HCT116 (cell line): ENCODE measurements at regions not wholly inside any gene's neighbourhood (a gene's known extent, or its start where the extent isn't known, plus 50 kb on each side); places are given as distances from the start of the nearest gene placed in this dataset.

Source experiments
- ATAC-seq: fragments of 200-7000 bp; cut with Tn5 transposase; 2 replicates; pipeline ENCODE4 v1.9.1; 2020; ENCODE audit warnings: mild to moderate bottlenecking, moderate library complexity
- BruUV-seq: library from RNA; stranded (reverse); fragments of 400-500 nt; replicated peaks from 2 replicates; lab custom pipeline; 2021; lab: Mats Ljungman, UMichigan
- CTCF ChIA-PET: fragments of 300-600 bp; sonication (Branson Sonifier 250); formaldehyde crosslinking; loops from one replicate; lab custom pipeline; 2021; ENCODE audit warnings: antibody characterized with exemption; lab: Charles Lee
- POLR2A ChIA-PET: fragments of 300-600, 350-600 bp; sonication (Branson Sonifier 250); formaldehyde crosslinking; loops from one replicate; lab custom pipeline; 2021; ENCODE audit warnings: antibody characterized with exemption; lab: Charles Lee
- RAD21 ChIA-PET, 2 experiments: fragments of 300-600 bp; sonication (Branson Sonifier 250); formaldehyde crosslinking; loops; one replicate each; lab custom pipeline; 2023; ENCODE audit warnings: low total read pairs in 2 of 2; ENCODE audit not compliant: uncharacterized antibody in 2 of 2, unreplicated experiment in 2 of 2, low non-redundant PET in 1 of 2; lab: Charles Lee
- DNase-seq: peaks from one replicate; pipeline ENCODE4 v3.0.0-alpha.2; 2010; ENCODE audit warnings: low read depth, low spot score
- H2AFZ ChIP-seq: fragments of 200-600 bp; shearing (Covaris generic), sonication (generic); 2 replicates; pipeline ENCODE4 v1.6.1; 2017; ENCODE audit warnings: low read depth, mixed run types, mixed read lengths, antibody characterized with exemption, low read length; ENCODE audit not compliant: poor library complexity, severe bottlenecking
- H3K27ac ChIP-seq: 2 replicates; pipeline ENCODE4 v1.5.1; 2012; ENCODE audit warnings: low read depth, low read length
- H3K27me3 ChIP-seq: fragments of 200-600 bp; sonication (generic); 2 replicates; pipeline ENCODE4 v1.6.1; 2016; ENCODE audit warnings: mixed run types, low read length, mixed read lengths; ENCODE audit not compliant: insufficient read depth
- H3K36me3 ChIP-seq, 2 experiments: fragments of 200-500 bp in 1 of 2; fragments of 200-600 bp in 1 of 2; sonication (Bioruptor generic) in 1 of 2; sonication (generic) in 1 of 2; 2 replicates each; pipeline versions ENCODE4 v1.5.1 to v1.6.1; 2014 to 2016; ENCODE audit warnings: low read length in 2 of 2, inconsistent platforms in 1 of 2, mixed read lengths in 1 of 2, mixed run types in 1 of 2; ENCODE audit not compliant: insufficient read depth in 2 of 2, control insufficient read depth in 1 of 2
- H3K4me1 ChIP-seq, 2 experiments: fragments of 200-600 bp in 1 of 2; sonication (generic) in 1 of 2; 2 replicates each; pipeline versions ENCODE4 v1.5.1 to v1.6.1; 2012 to 2017; ENCODE audit warnings: low read length in 2 of 2, inconsistent platforms in 1 of 2, mild to moderate bottlenecking in 1 of 2, mixed read lengths in 1 of 2, mixed run types in 1 of 2, moderate library complexity in 1 of 2; ENCODE audit not compliant: insufficient read depth in 2 of 2, control insufficient read depth in 1 of 2
- H3K4me2 ChIP-seq: fragments of 200-600 bp; sonication (generic); 2 replicates; pipeline ENCODE4 v1.6.1; 2017; ENCODE audit warnings: mixed run types, low read length, mixed read lengths
- H3K4me3 ChIP-seq, 2 experiments: fragments of 200-600 bp in 1 of 2; sonication (generic) in 1 of 2; replicated peaks in 1 of 2; 2 replicates each; pipeline ENCODE4 v1.5.1; 2011 to 2016; ENCODE audit warnings: low read length in 2 of 2, control low read depth in 1 of 2, low read depth in 1 of 2, mild to moderate bottlenecking in 1 of 2, mixed read lengths in 1 of 2, mixed run types in 1 of 2
- H3K79me2 ChIP-seq: fragments of 200-600 bp; sonication (generic); 2 replicates; pipeline ENCODE4 v1.6.1; 2017; ENCODE audit warnings: mild to moderate bottlenecking, mixed run types, low read length, moderate library complexity, mixed read lengths; ENCODE audit not compliant: insufficient read depth
- H3K9ac ChIP-seq: fragments of 200-600 bp; sonication (generic); 2 replicates; pipeline ENCODE4 v1.6.1; 2016; ENCODE audit warnings: low read length, mixed read lengths
- H3K9me2 ChIP-seq: fragments of 200-600 bp; sonication (generic), shearing (Covaris generic); 2 replicates; pipeline ENCODE4 v1.6.1; 2017; ENCODE audit warnings: mixed run types, mild to moderate bottlenecking, moderate library complexity; ENCODE audit not compliant: insufficient read depth
- H3K9me3 ChIP-seq, 2 experiments: fragments of 200-500 bp in 1 of 2; fragments of 200-600 bp in 1 of 2; sonication (Bioruptor generic) in 1 of 2; sonication (generic) in 1 of 2; 2 replicates each; pipeline ENCODE4 v1.6.1; 2014 to 2017; ENCODE audit warnings: low read length in 2 of 2, mixed read lengths in 2 of 2, inconsistent platforms in 1 of 2, low read depth in 1 of 2, mild to moderate bottlenecking in 1 of 2, mixed run types in 1 of 2, moderate library complexity in 1 of 2; ENCODE audit not compliant: control insufficient read depth in 1 of 2, insufficient read depth in 1 of 2
- H4K20me1 ChIP-seq: fragments of 200-600 bp; sonication (generic), shearing (Covaris generic); 2 replicates; pipeline ENCODE4 v1.6.1; 2017; ENCODE audit warnings: mixed run types, mild to moderate bottlenecking, moderate library complexity; ENCODE audit not compliant: insufficient read depth
- ATF3 ChIP-seq: IDR thresholded peaks from 2 replicates; pipeline ENCODE4 v1.6.1; 2012
- CBX3 ChIP-seq: IDR thresholded peaks from 2 replicates; pipeline ENCODE4 v1.6.1; 2012; ENCODE audit warnings: low read depth
- CTCF ChIP-seq, 3 experiments: fragments of 200-600 bp in 1 of 3; sonication (generic) in 1 of 3; IDR thresholded peaks in 2 of 3; conservative IDR thresholded peaks in 1 of 3; 2 replicates each; pipeline ENCODE4 v1.5.1; 2012 to 2017; ENCODE audit warnings: low read depth in 2 of 3, low read length in 2 of 3, antibody characterized with exemption in 1 of 3, borderline replicate concordance in 1 of 3, control low read depth in 1 of 3, mild to moderate bottlenecking in 1 of 3, mixed read lengths in 1 of 3, mixed run types in 1 of 3, moderate library complexity in 1 of 3; ENCODE audit not compliant: insufficient read depth in 1 of 3
- ELF1 ChIP-seq: IDR thresholded peaks from 2 replicates; pipeline ENCODE4 v1.6.1; 2012; ENCODE audit warnings: low read depth, borderline replicate concordance
- EZH2phosphoT487 ChIP-seq: fragments of 200-600 bp; IDR thresholded peaks from 2 replicates; pipeline ENCODE4 v1.6.1; 2018; ENCODE audit warnings: antibody characterized with exemption, borderline replicate concordance
- FOSL1 ChIP-seq: IDR thresholded peaks from 2 replicates; pipeline ENCODE4 v1.6.1; 2012; ENCODE audit warnings: low read depth
- JUND ChIP-seq: IDR thresholded peaks from 2 replicates; pipeline ENCODE4 v1.6.1; 2012
- MAX ChIP-seq: IDR thresholded peaks from 2 replicates; pipeline ENCODE4 v1.6.1; 2012
- POLR2AphosphoS5 ChIP-seq: IDR thresholded peaks from 2 replicates; pipeline ENCODE4 v1.6.1; 2011; ENCODE audit warnings: mild to moderate bottlenecking, low read depth, low read length, moderate library complexity
- REST ChIP-seq: IDR thresholded peaks from 2 replicates; pipeline ENCODE4 v1.6.1; 2012; ENCODE audit warnings: low read depth
- SIN3A ChIP-seq: IDR thresholded peaks from 2 replicates; pipeline ENCODE4 v1.6.1; 2012; ENCODE audit warnings: low read depth
- SRF ChIP-seq: IDR thresholded peaks from 2 replicates; pipeline ENCODE4 v1.6.1; 2012; ENCODE audit warnings: low read depth
- ZBTB33 ChIP-seq: IDR thresholded peaks from 2 replicates; pipeline ENCODE4 v1.6.1; 2011; ENCODE audit warnings: mild to moderate bottlenecking, low read length, moderate library complexity; ENCODE audit not compliant: insufficient replicate concordance; ENCODE audit errors: extremely low read depth
- intact Hi-C: fragments of 100-400 bp; cut with micrococcal nuclease; formaldehyde crosslinking; loops from 2 replicates; pipeline ENCODE4 v1.10.0; 2022

- no peak overlapping the region for H3K4me2 ChIP-seq
- ChIA-PET POLR2A (no interaction called here), CTCF (no interaction called here), RAD21 (no interaction called here)
- H3K9ac ChIP-seq: no peak overlapping the region
- no peak for ATAC-seq
- no peaks in the 10 kb centered on the region for H3K4me1 ChIP-seq
- no TSS peak for BruUV-seq
- DNase-seq: no peak
- no peaks in the 10 kb centered on the region for H3K36me3 ChIP-seq
- no peaks in the 10 kb centered on the region; a peak in 1 of 4 replicates for H3K9me3 ChIP-seq
- no peaks in the 10 kb centered on the region for H3K9me2 ChIP-seq
- TF ChIP-seq SIN3A (no peak), MAX (no peak), CBX3 (no peak)
- no peaks in the 10 kb centered on the region for H4K20me1 ChIP-seq
- no peaks in the 10 kb centered on the region for H3K79me2 ChIP-seq
- no peak overlapping the region for H3K27ac ChIP-seq
- H2AFZ ChIP-seq: no peak overlapping the region
- H3K4me3 ChIP-seq: no peak overlapping the region
- no peaks in the 10 kb centered on the region for H3K27me3 ChIP-seq
- intact Hi-C loops: no loop called here
Observed at GRCh38 chr14:42664190-42664589, 1057.5 kb downstream of the LRFN5 start.

GRCh38 chr14:42654707-42655106, 1048.0 kb downstream of the LRFN5 start:
- ChIA-PET RAD21 (no interaction called here), CTCF (no interaction called here)
- intact Hi-C loops: no loop called here
- no peak for TF ChIP-seq SRF
- no peak for TF ChIP-seq ZBTB33
- no peak for TF ChIP-seq ELF1
- no peak for TF ChIP-seq REST
- no peak for TF ChIP-seq POLR2AphosphoS5
- no peak for TF ChIP-seq FOSL1
- no peak for TF ChIP-seq EZH2phosphoT487
- no peak for TF ChIP-seq JUND
- no peak for TF ChIP-seq MAX
- no peak for TF ChIP-seq CTCF (IDR thresholded peaks at IDR 0.05 in 2 of 3, conservative IDR thresholded peaks at IDR 0.05 in 1 of 3; ENCODE audit: borderline replicate concordance in 1 of 3, insufficient read depth in 1 of 3, low read depth in 2 of 3, low read length in 2 of 3)
- no peak for TF ChIP-seq ATF3

More at GRCh38 chr14:42654707-42655106, 1048.0 kb downstream of the LRFN5 start:
- no peak overlapping the region for H3K4me3 ChIP-seq
- no peak for ATAC-seq
- H3K27ac ChIP-seq: no peak overlapping the region
- no peak overlapping the region for H3K4me2 ChIP-seq
- H3K9me2 ChIP-seq: no peaks in the 10 kb centered on the region
- H3K27me3 ChIP-seq: no peaks in the 10 kb centered on the region
- POLR2A ChIA-PET: no interaction called here
- DNase-seq: no peak
- peaks cover 0 to 3% of the 10 kb centered on the region in 2 experiments; a peak in 1 of 4 replicates for H3K9me3 ChIP-seq
- no peak overlapping the region for H2AFZ ChIP-seq
- no peaks in the 10 kb centered on the region for H3K36me3 ChIP-seq
- no TSS peak for BruUV-seq
- H3K9ac ChIP-seq: no peak overlapping the region
- no peaks in the 10 kb centered on the region for H4K20me1 ChIP-seq
- no peaks in the 10 kb centered on the region for H3K79me2 ChIP-seq
- no peaks in the 10 kb centered on the region for H3K4me1 ChIP-seq
